ENCODE measurements at regions not wholly inside any gene's neighbourhood (a gene's known extent, or its start where the extent isn't known, plus 50 kb on each side); places are given as distances from the start of the nearest gene placed in this dataset.

- H3K27ac ChIP-seq (ENCODE audit: low read depth in 2 of 2, low read length in 1 of 2): no peak overlapping the region
- no peak overlapping the region for H3K9ac ChIP-seq
- H3K4me2 ChIP-seq: no peak overlapping the region
- ChIA-PET POLR2A (no interaction called here), CTCF (no interaction called here)
- no peaks in the 10 kb centered on the region for H3K9me2 ChIP-seq
- DNase-seq: no peak
- H3K79me2 ChIP-seq (ENCODE audit: insufficient read depth): no peaks in the 10 kb centered on the region
- no peaks in the 10 kb centered on the region for H3K27me3 ChIP-seq (ENCODE audit: insufficient read depth)
- no peak overlapping the region for H2AFZ ChIP-seq (ENCODE audit: low read depth)
- H4K20me1 ChIP-seq (ENCODE audit: insufficient read depth): no peaks in the 10 kb centered on the region
- no peaks in the 10 kb centered on the region for H3K36me3 ChIP-seq (replicated peaks in 1 of 2; ENCODE audit: control insufficient read depth in 1 of 2, insufficient read depth in 2 of 2, low read length in 1 of 2)
- no peak overlapping the region for H3K4me3 ChIP-seq (ENCODE audit: low read depth in 2 of 2, low read length in 1 of 2)
- TF ChIP-seq FOSL2 (IDR thresholded peaks at IDR 0.05; ENCODE audit: borderline replicate concordance, low read depth) (no peak), FOXM1 (IDR thresholded peaks at IDR 0.05; ENCODE audit: low read depth) (no peak), RXRA (IDR thresholded peaks at IDR 0.05; ENCODE audit: borderline replicate concordance, low read depth) (no peak), GABPA (IDR thresholded peaks at IDR 0.05; ENCODE audit: low read depth) (no peak), JUND (IDR thresholded peaks at IDR 0.05) (no peak), MXI1 (IDR thresholded peaks at IDR 0.05; ENCODE audit: low read depth, low read length) (no peak), POLR2AphosphoS5 (IDR thresholded peaks at IDR 0.05; ENCODE audit: low read depth, low read length) (no peak), SMC3 (IDR thresholded peaks at IDR 0.05; ENCODE audit: low read depth, low read length) (no peak), CHD2 (IDR thresholded peaks at IDR 0.05; ENCODE audit: low read length, partially characterized antibody) (no peak), SIN3A (IDR thresholded peaks at IDR 0.05; ENCODE audit: borderline replicate concordance, low read depth, low read length) (no peak), TAF1 (IDR thresholded peaks at IDR 0.05; ENCODE audit: borderline replicate concordance, low read depth, low read length) (no peak), IRF3 (IDR thresholded peaks at IDR 0.05; ENCODE audit: low read depth, low read length) (no peak), FOXJ3 (CRISPR knock-in tag; IDR thresholded peaks at IDR 0.05) (no peak), RCOR1 (IDR thresholded peaks at IDR 0.05; ENCODE audit: low read length) (no peak), YY1 (IDR thresholded peaks at IDR 0.05; ENCODE audit: low read depth) (no peak), RAD21 (IDR thresholded peaks at IDR 0.05; ENCODE audit: low read length) (no peak), MAX (IDR thresholded peaks at IDR 0.05; ENCODE audit: low read depth) (no peak)
- TF ChIP-seq, protein P1, sequence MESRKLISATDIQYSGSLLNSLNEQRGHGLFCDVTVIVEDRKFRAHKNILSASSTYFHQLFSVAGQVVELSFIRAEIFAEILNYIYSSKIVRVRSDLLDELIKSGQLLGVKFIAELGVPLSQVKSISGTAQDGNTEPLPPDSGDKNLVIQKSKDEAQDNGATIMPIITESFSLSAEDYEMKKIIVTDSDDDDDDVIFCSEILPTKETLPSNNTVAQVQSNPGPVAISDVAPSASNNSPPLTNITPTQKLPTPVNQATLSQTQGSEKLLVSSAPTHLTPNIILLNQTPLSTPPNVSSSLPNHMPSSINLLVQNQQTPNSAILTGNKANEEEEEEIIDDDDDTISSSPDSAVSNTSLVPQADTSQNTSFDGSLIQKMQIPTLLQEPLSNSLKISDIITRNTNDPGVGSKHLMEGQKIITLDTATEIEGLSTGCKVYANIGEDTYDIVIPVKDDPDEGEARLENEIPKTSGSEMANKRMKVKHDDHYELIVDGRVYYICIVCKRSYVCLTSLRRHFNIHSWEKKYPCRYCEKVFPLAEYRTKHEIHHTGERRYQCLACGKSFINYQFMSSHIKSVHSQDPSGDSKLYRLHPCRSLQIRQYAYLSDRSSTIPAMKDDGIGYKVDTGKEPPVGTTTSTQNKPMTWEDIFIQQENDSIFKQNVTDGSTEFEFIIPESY (IDR thresholded peaks at IDR 0.05; ENCODE audit: borderline replicate concordance, low read depth): no peak
- TF ChIP-seq, protein P2, sequence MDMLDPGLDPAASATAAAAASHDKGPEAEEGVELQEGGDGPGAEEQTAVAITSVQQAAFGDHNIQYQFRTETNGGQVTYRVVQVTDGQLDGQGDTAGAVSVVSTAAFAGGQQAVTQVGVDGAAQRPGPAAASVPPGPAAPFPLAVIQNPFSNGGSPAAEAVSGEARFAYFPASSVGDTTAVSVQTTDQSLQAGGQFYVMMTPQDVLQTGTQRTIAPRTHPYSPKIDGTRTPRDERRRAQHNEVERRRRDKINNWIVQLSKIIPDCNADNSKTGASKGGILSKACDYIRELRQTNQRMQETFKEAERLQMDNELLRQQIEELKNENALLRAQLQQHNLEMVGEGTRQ (IDR thresholded peaks at IDR 0.05; ENCODE audit: borderline replicate concordance, low read depth, low read length): no peak
- TF ChIP-seq, protein P3, sequence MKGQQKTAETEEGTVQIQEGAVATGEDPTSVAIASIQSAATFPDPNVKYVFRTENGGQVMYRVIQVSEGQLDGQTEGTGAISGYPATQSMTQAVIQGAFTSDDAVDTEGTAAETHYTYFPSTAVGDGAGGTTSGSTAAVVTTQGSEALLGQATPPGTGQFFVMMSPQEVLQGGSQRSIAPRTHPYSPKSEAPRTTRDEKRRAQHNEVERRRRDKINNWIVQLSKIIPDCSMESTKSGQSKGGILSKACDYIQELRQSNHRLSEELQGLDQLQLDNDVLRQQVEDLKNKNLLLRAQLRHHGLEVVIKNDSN (IDR thresholded peaks at IDR 0.05; ENCODE audit: borderline replicate concordance, low read depth): no peak
- no peaks in the 10 kb centered on the region for H3K9me3 ChIP-seq
- H3F3A ChIP-seq (replicated peaks; ENCODE audit: insufficient read depth): no peaks in the 10 kb centered on the region
- 35% methylated on average over 1 of the region's 1 CpG for WGBS (ENCODE audit: low lambda C conversion rate)
- H3K4me1 ChIP-seq (ENCODE audit: control insufficient read depth in 1 of 2, insufficient read depth in 2 of 2, low read depth in 1 of 2, low read length in 1 of 2): no peaks in the 10 kb centered on the region
These were observed 284.6 kb upstream of the ZC3H12C start for GRCh38 chr11:109808569-109808968.

Measured in SK-N-SH (cell line).